HG03378 (cell line): ENCODE measurements at regions not wholly inside any gene's neighbourhood (a gene's known extent, or its start where the extent isn't known, plus 50 kb on each side); places are given as distances from the start of the nearest gene placed in this dataset.
"Not testable (repeated sequence)": the region's sequence is repeated elsewhere in the genome, so short reads cannot be mapped to it uniquely, and the experiment has no call there.

ENCODE experiments used
- ATAC-seq: cut with Tn5 transposase; IDR thresholded peaks from one replicate; pipeline ENCODE4 v1.9.1; 2021; ENCODE audit warnings: mild to moderate bottlenecking, moderate library complexity; ENCODE audit not compliant: unreplicated experiment

DNA sequence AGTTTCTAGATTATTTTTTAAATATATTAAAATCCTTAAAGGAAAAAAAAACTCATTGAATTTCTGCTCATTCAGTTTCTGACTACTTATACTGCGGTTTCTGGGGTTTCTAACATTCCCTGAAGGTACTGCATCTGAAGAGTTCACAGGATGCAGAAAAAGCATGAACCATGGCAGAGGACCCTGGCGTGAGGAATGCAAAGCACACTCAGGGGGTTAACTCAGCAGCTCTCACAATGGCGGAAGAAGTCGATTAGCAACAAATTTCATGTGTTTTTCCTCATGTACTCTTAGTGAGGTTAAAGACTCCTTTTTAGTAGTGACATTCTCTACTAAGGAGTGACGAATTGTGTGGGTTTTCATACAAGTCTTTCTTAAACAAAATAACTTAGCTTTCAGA is 975.6 kb downstream of the NCAM2 start:
- no peak for ATAC-seq

DNA sequence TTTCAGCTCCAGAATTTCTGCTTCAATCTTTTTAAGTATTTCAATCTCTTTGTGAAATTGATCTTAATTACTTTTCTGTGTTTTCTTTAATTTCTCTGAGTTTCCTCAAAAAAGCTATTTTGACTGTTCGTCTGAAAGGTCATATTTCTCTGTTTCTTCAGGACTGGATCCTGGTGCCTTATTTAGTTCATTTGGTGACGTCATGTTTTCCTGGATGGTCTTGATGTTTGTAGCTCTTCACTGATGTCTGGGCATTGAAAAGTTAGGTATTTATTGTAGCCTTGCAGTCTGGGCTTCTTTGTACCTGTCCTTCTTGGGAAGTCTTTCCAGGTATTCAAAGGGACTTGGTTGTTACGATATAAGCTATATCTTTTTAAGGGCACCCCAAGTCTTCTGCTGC is 998.7 kb downstream of the NCAM2 start:
- ATAC-seq = no peak

DNA sequence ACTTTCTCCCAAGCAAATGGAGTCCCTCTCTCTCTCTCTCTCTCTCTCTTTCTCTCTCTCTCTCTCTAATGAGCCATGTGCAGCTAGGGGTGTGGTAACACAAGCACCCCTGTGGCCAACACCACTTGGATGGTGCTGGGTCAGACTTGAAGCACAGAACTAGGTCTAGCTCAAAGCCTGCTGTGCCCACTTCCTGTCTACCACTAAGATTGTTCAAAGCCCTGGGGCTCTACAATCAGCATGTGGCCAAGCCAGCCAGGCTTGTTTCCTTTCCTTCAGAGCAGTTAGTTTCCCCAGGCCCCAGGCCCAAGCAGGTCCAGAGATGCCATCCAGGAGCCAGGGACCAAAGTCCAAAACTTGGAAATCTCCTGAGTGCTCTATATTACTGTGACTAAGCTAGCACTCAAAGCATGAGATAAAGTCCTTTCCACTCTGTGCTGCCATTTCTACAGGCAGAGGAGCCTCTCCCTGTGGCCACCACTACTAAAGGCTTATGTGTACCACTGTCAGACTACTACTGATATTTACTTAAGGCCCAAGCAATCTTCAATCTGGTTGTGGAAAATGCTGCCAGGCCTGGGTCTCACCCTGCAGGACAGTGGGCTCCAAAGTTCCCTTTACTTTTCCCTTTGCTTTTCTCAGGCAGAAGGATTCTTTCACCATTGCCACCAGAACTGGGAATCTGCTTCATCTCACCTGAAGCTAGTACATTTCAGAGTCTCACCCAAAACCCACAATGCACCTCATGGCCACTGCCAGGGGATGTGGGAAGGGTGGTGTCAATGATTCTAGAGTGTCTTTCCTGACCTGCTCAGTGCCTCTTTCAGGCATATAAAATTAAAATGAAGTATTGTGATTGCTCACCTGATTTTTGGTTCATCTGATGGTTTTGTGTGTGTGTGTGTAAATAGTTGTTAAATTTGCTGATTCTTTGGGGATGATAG is 999.5 kb downstream of the NCAM2 start:
- ATAC-seq = no peak

DNA sequence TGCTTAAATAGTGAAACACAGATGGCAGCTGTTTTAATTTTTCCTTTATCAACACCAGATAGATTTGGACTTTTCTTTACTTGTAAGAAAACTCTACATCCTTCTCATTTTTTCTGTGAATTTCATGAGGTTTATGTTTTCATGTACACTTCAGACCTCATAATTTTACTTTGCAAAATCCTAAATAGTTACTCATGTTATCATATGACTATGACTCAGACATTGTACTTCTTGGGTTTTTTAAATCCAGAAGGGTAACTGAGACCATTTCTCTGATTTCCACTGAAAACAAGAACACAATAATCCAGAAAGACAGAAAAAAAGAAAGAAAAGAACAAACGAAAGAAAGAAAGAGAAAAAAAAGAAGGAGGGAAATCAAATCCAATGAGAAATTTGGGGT is 1021.6 kb downstream of the NCAM2 start:
- no peak for ATAC-seq

DNA sequence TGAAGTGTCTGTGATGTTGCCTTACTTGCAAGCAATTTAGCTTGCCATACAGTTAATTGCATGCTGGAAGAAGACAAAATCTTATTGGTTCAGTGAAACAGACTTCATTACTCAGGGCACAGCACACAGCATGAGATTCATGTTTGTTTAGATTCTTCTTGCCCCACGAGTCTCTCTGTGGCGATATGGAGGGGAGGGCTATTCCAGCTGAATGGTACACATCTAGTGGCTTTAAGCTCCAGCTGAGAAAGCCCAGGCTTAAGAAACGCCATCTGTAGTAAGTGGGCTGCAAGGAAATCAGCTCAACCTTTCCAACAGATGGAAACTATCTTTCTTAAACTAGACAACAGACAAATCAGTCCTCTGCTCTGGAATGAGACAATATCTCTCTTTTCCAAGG is 1022.0 kb downstream of the NCAM2 start:
- no peak for ATAC-seq

DNA sequence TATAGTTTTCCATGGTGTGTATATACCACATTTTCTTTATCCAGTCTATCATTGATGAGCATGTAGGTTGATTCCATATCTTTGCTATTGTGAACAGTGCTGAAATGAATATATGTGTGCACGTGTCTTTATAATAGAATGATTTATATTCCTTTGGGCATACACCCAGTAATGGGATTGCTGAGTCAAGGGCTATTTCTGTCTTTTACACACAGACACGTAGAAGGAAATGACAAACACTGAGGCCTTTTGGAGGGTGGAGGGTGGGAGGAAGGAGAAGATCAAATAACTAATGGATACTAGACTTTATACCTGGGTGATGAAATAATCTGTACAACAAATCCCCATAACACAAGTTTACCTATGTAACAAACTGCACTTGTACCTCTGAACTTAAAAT is 1025.7 kb downstream of the NCAM2 start:
- not testable (repeated sequence) for ATAC-seq

DNA sequence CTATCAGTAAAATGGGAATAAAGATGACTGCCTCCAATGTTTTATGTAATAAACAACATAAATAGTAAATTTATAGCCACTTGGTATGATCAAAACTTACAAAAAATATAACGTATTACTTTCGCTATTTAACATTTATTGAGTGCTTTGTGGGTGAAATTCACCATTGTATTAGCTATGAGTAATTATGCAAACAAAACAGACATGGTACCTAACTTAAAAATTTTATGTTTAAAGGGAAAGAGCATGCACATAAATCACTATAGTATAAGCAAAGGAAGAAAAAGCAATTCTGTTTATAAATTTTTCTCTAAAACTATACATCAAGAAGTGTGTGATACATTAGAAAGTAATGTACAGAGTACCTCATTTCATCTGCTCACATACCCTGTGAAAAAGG is 1046.2 kb downstream of the NCAM2 start:
- no peak for ATAC-seq

DNA sequence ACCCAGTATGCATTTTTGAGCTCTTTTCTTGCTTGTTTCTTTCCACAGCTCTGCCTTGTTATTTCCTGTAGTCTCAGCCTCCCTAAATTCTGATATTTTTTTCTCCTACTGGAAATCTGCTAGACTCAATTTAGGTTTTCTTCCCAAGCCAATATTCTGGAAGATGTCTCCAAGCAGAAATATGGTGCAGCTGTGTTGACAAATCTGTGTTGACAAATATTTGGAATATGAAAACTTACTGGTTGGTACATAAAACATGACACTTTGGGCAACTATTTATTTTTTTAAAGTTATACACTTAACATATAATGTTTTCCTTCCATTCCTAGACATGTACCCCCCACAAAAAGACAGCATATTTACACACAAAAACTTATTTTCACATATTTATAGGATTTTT is 1048.4 kb downstream of the NCAM2 start:
- no peak for ATAC-seq

DNA sequence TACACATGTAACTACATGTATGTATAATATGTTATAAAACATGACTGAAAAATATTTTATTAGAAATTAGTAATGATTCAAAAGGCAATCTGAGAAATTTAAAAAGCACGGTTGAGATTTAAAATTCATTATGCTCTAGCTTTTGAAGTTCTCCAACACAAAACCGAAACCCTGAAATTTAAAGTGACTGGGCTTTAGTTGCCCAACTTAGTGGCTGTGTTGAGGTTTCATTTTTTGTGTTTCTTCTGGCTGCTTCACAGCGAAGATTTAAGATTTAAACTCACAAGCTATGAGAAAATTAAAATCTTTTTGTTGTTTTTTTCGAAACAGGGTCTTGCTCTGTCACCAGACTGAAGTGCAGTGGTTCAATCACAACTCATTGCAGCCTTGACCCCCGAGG is 1058.7 kb downstream of the NCAM2 start:
- ATAC-seq = no peak

DNA sequence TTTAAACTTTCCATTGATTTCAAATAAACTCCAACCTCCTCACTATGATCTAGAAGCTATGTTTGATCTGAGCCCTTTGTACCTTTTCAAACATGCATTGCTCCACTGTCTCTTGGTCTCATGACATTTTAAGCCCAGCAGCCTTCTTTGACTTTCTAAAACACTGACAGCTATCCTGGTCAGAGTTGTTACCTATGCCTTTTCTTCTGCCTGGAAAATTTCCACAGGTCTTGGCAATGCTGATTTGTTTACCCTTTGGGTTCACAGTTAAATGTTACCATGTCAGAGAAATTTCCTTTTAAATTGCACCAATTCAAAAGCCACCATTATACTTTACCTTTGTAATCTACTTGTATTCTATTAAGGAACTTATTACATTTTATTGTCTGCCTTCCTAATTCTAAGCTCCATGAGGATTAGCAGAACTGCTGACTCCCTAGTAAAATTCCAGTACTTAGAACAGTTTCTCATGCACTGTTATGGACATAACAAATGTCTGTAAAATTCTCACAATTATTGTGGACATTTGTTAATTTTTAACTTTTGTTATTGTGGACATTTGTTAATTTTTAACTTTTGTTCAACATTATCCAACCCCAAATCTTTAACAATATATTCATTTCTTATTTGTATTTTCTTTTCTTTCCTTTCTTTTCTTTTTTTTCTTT is 1064.4 kb downstream of the NCAM2 start:
- no peak for ATAC-seq

DNA sequence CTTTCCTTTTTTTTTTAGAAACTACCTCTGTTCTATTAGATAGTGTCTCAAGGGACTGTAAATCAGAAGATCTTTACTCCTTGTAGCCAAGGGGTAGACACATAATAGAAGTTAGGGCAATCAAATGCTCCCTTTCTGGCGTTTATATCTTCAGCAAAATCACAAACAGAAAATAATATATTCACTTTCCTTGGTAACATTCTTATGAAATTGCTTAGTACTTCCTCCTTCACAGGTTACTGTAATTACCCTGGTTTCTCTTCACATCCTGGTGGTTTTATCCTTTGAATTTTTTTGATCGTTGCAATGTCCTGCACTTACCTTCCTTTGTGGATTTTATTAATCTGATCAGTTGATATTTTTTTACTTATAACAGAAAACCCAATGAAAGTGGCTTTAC is 1064.9 kb downstream of the NCAM2 start:
- no peak for ATAC-seq

DNA sequence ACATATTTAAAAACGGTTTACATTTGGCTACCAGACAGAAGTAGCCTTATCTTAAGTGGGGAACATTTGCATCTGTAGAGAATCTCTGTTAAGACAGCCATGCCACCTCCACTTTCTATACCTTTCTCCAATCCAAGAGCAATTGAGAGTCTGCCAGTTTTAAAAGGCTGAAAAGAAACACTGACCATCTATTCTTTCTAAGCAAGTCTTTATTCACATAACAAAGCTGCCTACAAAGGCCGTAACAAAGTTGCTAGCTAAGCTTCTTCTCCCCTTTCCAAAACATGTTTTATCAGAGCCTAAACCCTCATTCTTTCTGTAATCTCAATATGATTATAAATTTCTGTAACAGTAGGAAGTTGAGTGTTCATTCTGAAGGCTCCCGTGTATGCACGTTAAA is 1078.3 kb downstream of the NCAM2 start:
- no peak for ATAC-seq

DNA sequence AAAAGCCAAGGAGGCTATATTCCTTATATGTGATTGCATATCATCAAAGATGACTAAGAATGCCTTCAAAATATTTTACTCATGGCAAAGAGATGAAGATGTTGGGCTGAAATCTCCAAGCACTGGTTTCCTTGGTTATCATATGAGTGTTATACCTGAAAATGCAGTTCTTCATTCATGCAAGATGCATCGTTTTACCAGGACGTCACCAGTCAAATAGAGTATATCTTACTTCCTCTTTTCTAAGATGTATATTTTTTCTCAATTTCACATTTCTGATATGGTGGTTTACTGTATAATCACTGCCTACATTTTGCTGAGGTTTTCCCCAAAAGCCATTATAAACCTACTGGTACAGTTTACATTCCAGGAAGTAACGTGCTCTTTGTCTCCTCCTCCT is 1085.7 kb downstream of the NCAM2 start:
- ATAC-seq = no peak

DNA sequence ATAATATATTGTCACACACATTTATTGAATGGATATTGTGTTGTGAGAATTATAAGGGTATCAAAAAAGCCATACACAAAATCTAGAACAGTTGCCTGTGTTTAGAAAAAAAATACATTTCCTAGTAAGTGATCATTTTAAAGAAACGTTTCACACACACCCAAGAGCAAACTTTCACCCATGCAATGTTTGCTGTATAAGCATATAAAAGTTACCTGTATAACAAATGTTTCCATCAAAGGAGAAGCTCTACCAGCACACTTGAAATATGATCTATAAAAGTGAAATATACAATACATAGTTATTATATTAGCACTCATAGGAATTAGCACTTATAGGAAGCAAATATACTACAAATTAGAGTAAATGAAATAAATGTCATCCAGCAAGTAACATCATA is 1098.1 kb downstream of the NCAM2 start:
- no peak for ATAC-seq

DNA sequence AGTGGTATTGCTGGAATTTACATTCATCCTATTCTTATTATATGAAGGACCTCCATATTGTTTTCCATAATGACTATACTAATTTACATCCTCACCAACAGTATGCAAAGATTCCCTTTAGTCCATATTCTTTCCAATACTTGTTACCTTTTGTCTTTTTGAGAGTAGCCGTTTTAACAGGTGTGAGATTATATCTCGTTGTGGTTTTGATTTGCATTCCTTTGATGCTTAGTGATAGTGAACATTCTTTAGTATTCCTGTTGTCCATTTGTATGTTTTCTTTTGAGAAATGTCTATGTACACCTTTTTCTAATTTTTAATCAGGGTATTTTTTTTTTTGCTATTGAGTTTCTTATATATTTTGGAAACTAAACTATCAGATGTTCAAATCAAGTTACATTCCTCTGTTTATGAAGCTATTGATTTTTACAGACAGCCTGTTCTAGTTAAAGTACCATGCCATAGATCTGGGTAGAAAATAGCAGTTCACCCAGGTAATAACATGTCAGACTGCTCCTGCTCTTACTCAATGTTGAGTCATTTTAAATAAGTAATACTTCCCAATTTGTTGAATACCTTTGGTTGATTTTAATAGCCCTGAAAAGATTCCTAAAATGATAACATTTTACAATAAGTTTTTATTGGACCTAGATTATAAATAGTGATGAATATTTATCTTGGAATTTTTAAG is 1108.7 kb downstream of the NCAM2 start:
- ATAC-seq = no peak

DNA sequence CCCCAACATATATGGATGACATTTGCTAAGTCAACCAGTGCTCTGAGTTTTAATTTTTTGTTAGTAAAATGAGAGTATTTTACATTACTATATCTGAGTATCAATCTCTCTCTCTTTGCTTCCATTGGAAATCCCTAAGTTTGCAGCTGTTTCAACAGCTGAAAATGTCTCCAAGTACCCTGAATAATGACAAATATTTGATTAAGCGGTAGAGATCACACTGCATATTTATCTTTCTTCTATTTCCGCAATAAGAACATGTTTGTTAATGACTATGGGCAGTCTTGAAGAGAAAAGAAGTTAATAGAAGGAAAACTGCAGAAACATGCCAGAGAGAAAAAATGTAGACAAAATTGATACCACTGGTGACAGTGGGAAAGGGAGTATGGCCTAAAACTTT is 1117.5 kb downstream of the NCAM2 start:
- no peak for ATAC-seq

DNA sequence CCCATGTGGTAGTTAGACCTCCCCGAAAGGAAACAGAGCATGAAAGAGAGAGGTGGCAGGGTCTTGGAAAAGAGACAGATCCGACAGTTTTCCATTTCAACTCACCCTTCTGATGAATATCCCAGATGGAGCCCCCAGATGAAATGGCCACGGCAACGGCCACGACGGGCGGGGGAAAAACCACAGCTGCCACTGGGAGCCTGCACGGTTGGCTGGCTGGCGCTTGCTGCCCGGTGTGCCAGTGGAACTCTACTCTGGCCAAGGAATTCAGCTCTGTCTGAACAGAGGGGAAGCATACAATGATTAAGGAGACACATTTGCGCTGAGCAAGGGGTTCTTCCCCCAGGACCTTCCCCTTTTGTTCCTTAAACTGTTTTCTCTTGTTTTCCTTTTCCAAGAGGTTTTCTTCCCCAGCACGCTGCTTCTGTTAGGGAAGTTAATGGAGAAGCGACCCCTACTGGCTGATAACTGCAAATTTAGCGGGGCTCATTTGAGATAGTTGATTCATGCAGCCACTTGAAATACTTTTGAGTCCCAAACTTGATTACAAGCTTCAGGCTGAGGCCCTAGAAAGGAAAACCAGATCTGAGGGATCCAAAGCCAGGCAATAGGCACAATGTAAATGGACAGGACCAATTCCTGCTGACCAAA is 1122.5 kb downstream of the NCAM2 start:
- no peak for ATAC-seq

DNA sequence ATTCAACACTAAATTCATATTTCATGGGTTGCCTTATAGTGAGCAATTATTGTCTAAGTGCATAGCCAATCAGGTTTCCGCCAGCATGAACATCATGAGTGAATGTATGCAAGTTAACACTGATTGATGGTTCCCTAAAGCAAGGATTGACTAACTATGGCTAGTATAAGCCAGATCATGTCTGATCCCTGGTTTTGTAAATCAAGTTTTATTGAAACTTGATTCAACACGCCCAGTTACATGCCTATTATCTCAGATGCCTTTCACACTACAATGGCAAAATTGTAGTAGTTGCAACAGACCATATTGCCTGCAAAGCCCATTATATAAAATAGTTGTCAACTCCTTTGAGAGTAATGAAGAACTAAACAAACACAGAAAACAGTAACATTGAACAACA is 1127.4 kb downstream of the NCAM2 start:
- ATAC-seq = no peak

DNA sequence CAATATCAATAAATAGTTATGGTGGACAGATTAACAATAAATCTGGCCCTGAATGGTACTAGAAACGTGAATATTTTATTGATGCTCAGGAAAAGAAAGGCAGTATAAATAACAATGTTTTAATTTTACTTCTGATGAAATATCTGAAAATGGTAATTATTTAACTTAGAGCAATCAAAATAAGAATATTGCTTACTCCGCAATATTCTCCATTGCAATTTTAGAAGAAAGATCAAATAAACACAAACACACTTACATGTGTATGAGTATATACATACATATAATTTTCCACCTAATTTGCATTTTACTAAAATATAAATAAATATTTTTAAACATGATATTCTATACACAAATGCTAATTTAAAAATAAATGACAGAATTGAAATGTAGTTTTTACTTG is 1130.5 kb downstream of the NCAM2 start:
- ATAC-seq = no peak

DNA sequence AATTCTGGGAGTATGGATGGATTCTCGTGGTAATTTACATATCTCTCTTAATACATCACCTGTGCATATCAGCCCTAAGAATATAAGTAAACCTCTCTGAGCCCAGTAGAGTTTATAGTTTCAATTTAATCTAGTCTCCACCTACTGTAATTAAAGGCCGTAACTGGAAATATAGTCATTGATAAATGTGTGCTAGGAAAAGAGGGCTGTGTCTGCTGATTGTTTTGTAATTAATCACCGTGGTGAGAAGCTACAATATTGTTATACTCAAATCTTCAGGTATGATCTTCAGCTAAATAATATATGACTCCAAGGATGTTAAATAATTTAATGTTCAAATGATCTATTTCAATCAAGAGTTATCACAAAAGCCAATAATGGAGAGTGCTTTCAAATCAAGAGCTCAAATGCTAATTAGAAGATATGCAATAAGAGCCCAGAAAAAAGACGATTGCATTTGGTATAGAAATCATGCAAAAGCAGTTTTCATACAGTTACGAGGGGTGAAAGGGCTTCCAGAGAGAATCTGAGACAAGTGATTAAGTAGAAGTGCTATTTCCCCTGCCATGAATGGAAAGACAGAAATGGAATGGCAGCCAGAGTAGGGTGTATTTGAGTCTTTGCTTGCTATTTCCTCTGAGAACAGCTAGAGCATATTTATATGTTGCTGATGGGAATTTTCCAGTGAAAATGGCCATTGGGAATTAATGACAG is 1134.3 kb downstream of the NCAM2 start:
- ATAC-seq = no peak

DNA sequence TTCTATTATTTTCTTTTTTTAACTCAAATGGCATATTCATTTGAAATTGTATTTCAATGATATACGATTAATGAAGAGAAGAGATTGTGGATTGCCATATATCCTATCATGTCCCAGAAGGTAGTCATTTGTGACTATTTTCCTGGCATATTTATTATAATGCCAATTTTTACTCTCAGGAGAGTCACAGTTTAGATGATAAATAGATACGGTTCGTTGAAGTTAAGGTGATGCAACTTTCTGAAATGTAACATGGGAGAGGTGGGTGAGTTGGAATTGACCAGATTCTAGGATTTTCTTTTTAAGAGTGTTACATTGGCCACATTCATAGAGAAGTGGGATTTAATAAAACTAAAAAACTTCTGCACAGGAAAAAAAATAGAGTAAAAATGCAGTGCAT is 1138.5 kb downstream of the NCAM2 start:
- ATAC-seq = no peak
